ENCODE measurements at regions not wholly inside any gene's neighbourhood (a gene's known extent, or its start where the extent isn't known, plus 50 kb on each side); places are given as distances from the start of the nearest gene placed in this dataset.
A peak's percentile ranks its signal among the peaks of the same experiment; 100 is the strongest.
"Not testable (repeated sequence)": the region's sequence is repeated elsewhere in the genome, so short reads cannot be mapped to it uniquely, and the experiment has no call there.

DNA sequence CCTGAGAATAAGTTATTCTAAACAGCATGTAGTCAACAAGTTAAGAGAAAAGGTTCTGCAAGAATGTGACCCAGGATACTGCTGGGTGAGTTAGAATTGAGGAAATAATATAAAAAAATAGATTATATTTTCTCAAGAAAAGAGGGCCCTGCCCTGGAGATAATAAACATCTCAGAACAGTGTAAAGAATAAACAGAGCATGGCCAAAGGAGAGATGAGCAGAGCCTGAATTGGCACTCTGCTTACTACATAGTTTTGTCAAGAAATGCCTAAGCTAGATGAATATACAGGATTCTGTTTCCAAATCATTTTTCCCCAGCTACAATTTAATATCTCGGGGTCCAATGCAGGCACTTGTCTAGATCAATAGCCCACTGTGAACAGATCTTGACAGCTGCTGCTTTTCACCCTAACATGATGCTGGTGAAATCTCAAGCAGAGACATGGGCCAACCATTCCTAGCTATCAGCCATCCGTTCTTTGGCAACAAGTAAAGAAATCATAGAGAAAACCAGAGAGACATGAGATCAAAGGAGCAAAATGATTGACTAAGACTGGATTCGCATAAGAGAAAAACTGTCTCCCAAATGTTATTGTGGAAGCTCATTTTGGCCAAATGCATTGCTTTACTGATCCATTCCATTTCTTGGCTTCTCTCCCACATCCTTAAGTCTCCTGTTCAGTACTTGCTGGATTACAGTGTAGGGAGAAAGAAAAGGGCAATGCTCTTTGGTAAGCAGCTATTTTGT lies 173.2 kb downstream of the PRELID2 start:
- ATAC-seq (peak; percentile 71), DNase-seq (no peak)
- intact Hi-C loops (cut with DNase I, micrococcal nuclease) = no loop called here

DNA sequence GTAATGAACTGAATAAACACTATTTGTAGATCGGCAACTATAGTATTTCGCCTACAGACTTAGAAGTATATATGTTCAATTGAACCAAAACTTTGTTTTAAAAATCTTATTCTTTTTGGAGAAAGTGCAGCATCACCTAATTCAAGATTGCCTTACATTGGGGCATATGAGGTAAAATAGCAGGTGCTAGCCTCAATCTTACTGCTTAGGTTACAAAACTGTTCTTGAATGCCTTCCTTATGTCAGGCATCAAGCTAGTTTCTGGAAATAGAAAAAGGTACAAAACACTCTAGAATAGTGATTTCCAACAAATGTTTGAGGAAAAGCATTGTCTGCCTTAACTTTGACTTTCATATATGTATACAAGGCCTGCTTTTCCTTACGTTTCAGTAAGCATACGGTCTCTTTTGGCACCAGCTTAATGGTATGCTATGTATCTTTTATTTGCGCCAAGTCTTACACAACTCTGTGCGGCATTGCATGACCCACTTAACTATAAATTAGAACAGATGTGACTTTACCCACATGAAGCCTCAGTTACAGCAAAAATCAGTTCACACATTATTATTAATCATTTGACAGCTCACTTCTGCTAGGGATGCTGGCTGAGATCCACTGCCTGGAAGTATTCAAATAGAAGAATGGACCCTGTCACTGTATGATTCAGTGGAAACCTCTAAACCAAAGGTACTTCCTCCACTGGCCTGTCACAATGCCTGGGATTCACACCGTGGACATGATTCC lies 174.1 kb downstream of the PRELID2 start:
- ATAC-seq = peak; percentile 96
- intact Hi-C loops (cut with DNase I, micrococcal nuclease) = no loop called here
- no peak for DNase-seq

DNA sequence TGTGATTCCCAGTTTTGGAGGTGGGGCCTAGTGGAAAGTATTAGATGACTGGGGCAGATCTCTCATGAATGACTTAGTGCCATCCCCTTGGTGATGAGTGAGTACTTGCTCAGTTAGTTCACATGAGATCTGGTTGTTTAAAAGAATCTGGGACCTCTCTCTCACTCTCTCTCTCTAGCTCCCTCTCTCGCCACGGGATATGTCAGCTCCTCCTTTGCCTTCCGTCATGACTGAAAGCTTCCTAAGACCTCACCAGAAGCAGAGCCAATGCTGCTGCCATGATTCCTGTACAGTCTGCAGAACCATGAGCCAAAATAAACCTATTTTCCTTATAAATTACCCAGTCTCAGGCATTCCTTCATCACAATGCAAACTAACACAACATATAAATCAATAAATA lies 176.7 kb downstream of the PRELID2 start:
- DNase-seq (no peak), ATAC-seq (no peak)
- intact Hi-C loops (cut with DNase I, micrococcal nuclease) = no loop called here

DNA sequence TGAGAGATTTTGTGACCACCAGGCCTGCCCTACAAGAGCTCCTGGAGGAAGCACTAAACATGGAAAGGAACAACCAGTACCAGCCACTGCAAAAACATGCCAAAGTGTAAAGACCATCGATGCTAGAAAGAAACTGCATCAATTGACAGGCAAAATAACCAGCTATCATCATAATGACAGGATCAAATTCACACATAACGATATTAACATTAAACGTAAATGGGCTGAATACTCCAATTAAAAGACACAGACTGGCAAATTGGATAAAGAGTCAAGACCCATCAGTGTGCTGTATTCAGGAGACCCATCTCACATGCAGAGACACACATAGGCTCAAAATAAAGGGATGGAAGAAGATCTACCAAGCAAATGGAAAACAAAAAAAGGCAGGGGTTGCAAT lies 182.4 kb downstream of the PRELID2 start:
- intact Hi-C loops (cut with DNase I, micrococcal nuclease); DNase-seq; ATAC-seq: not testable (repeated sequence)

DNA sequence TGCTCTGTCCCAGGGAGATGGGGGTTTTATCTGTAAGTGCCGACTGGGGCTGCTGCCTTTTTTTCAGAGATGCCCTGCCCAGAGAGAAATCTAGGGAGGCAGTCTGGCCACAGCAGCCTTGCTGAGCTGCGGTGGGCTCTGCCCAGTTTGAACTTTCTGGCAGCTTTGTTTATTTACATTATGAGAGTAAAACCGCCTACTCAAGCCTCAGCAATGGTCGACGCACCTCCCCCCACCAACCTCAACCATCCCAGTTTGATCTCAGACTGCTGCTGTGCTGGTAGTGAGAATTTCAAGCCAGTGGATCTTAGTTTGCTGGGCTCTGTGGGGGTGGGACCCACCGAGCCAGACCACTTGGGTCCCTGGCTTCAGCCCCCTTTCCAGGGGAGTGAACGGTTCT lies 188.0 kb downstream of the PRELID2 start:
- DNase-seq; intact Hi-C loops (cut with DNase I, micrococcal nuclease); ATAC-seq: not testable (repeated sequence)

DNA sequence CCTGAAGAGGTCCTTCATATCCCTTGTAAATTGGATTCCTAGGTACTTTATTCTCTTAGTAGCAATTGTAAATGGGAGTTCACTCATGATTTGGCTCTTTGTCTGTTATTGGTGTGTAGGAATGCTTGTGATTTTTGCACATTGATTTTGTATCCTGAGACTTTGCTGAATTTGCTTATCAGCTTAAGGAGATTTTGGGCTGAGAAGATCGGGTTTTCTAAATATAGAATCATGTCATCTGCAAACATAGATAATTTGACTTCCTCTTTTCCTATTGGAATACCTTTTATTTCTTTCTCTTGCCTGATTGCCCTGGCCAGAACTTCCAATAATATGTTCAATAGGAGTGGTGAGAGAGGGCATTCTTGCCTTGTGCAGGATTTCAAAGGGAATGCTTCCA lies 191.9 kb downstream of the PRELID2 start:
- DNase-seq; ATAC-seq; intact Hi-C loops (cut with DNase I, micrococcal nuclease): not testable (repeated sequence)

DNA sequence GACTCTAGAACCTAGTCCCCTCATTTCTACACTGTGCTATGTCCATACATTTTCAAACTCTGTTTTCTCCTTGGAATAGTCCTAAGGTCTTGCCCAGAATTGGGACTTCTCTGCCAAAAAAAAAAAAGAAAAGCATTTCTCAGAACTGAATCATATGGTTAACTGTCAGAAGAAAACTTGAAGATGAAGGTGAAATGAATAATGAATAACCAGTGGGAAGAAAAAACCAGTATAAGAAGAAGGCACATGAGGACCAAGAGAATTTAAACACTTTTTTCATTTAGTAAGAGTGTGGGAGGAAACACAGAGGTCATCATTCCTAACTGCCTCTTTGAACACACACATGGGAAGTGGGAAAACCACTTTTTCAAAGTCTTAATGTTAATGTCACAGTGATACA lies 197.7 kb downstream of the PRELID2 start:
- intact Hi-C loops (cut with DNase I, micrococcal nuclease) = no loop called here
- no peak for DNase-seq
- no peak for ATAC-seq

DNA sequence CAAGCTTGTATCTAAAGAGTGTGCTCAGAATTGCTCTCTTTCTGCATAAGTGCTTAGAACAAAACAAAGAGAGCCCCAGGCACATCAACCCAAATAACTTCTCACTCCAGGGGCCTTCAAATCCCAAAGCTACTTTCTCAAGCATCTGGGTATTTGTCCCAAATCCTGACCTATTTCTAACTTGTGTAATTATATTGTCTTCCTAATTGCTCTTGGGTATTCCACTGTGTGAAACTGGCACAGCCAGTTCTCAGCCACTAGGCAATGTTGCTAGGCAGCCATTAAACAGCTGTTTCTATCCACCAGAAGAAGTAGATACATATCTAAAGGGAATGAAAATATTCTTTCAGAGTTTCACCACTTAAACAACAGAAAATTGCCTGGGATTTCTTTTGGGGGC lies 198.8 kb downstream of the PRELID2 start:
- no peak for ATAC-seq
- no peak for DNase-seq
- intact Hi-C loops (cut with DNase I, micrococcal nuclease) = no loop called here

DNA sequence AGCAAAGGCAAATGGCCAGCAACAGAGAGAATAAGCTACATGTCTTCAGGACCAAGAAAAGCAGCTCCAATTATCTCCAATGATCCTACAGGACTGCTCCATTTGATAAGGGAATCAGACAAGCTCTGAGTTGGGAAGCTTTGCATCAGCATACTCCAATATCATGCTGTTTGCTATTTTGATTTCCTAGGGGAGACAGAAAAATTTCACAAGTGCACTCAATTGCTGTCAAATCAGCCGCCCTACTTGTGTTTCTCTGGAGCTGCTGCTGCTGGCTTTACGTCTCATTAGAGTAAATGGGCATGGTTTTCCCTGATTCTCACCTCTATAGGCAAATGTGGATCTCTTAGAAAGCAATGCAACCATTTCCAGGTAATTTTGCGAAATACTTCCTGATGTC lies 201.7 kb downstream of the PRELID2 start:
- intact Hi-C loops (cut with DNase I, micrococcal nuclease) = no loop called here
- DNase-seq (no peak), ATAC-seq (no peak)

DNA sequence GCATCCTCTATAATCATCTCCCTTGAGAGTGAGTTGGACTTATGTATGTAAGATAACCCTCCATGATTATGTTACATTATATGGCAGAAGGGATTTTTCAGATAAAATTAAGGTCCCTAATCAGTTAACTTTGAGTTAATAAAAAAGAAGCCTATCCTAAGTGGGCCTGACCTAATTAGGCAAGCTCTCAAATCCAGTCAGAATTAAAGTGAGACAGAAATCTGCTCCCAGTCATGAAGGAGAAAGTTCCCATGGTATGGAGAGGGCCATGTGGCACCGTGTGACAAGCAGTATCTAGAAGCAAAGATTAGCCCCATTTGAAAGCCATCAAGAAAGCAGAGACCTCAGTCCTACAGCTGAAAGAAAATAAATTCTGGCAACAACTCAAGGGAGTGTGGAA lies 202.4 kb downstream of the PRELID2 start:
- intact Hi-C loops (cut with DNase I, micrococcal nuclease) = no loop called here
- DNase-seq (no peak), ATAC-seq (no peak)

DNA sequence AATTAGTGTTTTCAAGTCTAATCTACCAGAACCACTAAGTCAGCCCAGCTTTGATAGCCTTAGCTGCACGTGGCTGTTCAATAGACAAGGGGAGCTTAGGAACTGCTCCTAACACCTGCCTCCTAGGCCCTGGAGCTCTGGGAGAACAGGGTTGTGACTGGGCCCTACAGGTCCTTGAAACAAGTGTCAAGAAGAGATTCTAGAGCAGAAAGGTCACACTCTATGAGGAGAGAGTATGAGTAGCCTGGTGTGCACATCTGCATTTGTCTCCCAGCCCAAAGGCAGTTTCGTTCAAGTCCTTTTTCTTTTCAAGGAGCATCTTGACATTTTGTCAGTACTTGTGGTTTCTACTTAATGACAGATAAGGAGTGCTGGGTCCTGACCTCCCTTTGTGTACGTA lies 206.1 kb downstream of the PRELID2 start:
- intact Hi-C loops (cut with DNase I, micrococcal nuclease) = no loop called here
- ATAC-seq (no peak), DNase-seq (no peak)

DNA sequence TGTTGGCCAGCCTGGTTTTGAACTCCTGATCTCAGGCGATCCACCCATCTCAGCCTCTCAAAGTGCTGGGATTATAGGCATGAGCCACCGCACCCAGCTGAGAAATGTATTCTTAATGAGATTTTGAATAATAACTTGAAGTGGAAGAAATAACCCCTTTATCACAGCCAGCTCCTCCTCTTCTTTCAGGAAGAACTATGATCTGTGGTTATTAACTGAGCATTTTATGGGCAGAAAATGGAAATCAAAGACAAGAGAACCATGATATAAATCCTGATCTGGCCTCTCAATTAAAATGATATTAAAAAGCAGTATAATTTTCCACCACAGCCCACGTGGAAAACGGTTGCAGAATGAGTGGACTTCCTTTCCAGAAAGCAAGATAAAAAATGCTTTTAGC lies 206.6 kb downstream of the PRELID2 start:
- no peak for ATAC-seq
- intact Hi-C loops (cut with DNase I, micrococcal nuclease) = no loop called here
- DNase-seq = no peak

DNA sequence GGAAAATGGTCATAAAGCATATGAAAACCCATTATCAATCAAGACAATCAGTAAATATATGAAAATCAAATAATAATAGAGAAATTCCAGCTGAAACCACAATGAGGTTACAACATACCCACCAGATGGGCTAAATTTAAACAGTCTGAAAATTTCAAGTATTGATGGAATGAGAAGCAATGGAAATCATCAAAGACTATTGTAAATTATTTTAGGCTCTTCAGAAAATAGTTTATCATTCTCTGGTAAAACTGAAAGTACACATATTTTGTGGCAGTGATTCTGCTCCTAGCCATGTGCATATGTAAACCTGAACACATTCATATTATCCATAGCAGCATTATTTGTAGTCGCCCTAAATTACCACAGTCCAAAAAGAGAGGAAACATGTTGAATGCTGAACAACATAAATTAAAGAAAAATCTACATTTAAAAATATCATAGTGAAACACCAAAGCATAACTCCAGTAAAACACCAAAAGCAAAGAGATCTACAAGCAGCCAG lies 215.3 kb downstream of the PRELID2 start:
- intact Hi-C loops (cut with DNase I, micrococcal nuclease) = no loop called here
- ATAC-seq (no peak), DNase-seq (no peak)

DNA sequence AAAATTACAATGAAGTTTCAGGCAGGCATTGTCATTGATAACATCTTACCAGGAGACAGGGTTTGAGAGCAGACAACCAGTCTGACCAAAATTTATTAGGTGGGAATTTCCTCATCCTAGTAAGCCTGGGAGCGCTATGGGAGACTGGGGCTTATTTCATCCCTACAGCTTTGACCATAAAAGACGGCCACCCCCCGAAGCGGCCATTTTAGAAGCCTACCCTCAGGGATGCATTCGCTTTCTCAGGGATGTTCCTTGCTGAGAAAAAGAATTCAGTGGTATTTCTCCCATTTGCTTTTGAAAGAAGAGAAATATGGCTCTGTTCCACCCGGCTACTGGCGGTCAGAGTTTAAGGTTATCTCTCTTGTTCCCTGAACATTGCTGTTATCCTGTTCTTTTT lies 218.4 kb downstream of the PRELID2 start:
- DNase-seq; ATAC-seq; intact Hi-C loops (cut with DNase I, micrococcal nuclease): not testable (repeated sequence)

DNA sequence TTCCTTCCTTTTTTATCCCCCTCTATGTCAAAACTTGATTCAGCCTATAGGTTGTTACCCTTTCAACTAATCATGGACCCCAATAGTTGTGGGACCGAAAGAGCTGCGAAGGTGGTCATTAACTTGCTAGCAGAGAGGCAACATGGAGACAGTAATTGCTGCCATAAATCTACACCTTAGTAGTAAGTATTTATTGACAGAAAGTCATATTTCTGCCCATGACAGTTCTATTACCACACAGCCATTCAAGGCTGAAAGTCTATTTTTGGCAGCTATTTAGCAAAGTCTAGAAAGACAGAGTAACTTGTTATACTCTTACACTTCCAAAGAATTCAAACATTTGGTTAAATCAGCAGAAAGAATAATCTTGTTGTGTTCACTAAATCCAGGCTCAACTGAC lies 236.2 kb downstream of the PRELID2 start:
- intact Hi-C loops (cut with DNase I, micrococcal nuclease) = no loop called here
- ATAC-seq = peak; percentile 52
- no peak for DNase-seq

DNA sequence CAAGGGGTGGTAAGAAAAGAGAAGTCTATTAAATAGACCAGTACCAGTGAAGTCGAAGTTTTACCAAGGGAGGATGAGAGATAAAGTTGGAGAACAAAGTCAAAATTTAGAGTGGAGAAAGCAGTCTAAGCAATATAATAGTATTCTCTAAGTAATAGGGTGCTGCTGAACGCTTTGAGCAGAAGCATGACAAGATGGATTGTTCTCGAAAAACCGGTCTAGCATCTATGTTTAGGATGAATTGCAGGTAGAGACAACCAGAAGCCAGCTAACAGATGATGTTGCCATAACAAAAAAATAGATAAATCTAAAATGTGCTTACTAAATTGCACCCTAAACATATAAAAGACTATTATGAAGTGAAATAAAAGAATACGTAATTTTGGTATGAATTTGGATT lies 237.0 kb downstream of the PRELID2 start:
- ATAC-seq (no peak), DNase-seq (no peak)
- intact Hi-C loops (cut with DNase I, micrococcal nuclease) = no loop called here

DNA sequence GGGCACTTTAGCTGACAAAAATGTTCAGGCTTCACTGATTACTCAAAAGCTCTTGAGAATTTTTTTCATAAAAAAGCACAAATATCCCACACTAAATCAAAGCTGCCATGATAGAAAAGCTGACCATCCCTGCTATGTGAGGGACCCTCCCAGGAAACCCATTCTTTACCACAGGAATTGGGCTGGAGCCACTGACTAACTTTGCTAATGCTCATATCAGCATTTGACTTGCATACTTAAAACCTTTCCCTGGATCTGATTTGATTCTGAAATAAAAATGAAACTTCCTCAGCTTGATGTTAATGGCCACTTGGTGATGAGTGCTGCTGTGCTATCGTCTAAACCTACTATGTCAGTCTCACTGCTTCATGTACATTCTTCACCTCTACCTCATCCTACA lies 243.6 kb downstream of the PRELID2 start:
- intact Hi-C loops (cut with DNase I, micrococcal nuclease) = no loop called here
- ATAC-seq = no peak
- no peak for DNase-seq

DNA sequence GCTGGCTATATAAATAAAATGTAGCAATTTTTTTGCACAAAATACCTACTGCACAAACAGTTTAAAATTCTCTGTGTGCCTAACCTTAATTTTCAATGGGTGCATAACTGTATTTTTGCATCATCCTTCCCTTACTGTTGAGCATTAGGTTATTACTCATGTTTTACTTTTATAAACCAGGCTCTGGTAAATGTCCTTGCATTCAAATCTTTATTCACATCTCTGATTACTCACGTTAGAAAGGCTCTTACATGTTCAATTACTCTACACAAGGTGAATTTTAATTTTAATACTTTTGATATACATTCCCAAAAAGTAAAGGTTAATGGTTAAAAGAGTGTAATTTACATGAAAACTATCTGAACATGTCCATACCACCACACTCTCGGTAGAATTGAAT lies 246.1 kb downstream of the PRELID2 start:
- DNase-seq (no peak), ATAC-seq (no peak)
- intact Hi-C loops (cut with DNase I, micrococcal nuclease) = no loop called here

DNA sequence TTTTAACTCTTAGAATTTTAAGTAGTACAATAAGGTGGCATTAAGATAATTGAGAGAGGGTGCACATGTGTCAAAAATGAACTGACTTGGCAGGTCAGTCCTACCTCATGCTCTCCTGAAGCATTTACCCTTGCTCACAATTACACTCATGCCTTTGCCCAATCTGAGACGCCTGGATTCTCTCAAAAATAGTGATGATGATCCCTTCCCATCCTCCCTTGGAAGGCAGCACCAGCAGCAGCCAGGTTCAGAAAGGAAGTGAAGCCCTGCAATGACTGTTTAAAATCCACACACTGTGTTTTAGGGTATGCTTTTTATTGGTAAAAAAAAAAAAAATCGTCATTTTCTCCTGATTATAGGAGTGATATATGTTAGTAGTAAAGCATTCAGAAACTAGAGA lies 246.6 kb downstream of the PRELID2 start:
- no peak for DNase-seq
- intact Hi-C loops (cut with DNase I, micrococcal nuclease) = no loop called here

DNA sequence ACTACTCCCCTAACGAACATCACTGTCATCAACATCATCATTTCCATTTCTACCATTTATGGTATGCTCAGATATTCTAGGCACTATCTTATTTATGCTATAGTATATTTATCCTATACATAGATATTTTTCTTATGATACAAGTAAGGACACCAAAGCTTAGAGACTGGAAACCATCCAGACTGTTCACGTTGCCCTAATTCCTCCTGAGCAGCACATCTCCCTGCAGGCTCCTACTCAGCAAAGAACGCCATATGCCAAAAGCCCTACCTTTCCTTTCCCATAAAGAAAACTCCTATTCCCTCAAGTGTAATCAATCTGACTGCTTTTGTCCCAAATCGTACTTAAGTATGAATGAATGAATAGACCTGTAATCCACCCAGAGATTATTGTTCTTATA lies 247.0 kb downstream of the PRELID2 start:
- ATAC-seq (no peak), DNase-seq (no peak)
- intact Hi-C loops (cut with DNase I, micrococcal nuclease) = no loop called here

More for the DNA sequence above, 246.6 kb downstream of the PRELID2 start:
- no peak for ATAC-seq
